ENCODE measurements at regions not wholly inside any gene's neighbourhood (a gene's known extent, or its start where the extent isn't known, plus 50 kb on each side); places are given as distances from the start of the nearest gene placed in this dataset.
"Not testable (repeated sequence)": the region's sequence is repeated elsewhere in the genome, so short reads cannot be mapped to it uniquely, and the experiment has no call there.

DNA sequence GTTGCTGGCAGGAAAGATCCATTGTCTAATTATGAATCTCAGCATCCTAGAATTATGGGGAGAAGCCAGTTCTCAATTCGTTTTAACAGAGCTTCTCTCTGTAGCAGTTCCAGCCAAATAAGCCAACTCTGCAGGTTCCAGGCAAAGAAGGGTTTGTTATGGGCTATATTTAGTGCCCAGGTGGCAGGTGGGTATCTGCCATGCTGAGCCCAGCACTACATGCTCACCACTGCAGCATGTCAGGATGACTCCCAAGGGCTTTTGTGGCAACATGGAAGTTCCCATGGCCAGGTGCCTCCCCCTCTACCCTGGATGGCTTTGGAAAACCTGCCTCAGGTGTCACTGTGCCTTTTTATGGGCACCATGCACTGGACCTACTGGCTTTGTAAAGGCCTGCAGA lies 74.5 kb upstream of the KCNK12 start:
- DNase-seq, result no peak
- Mint-ChIP-seq H3K4me3 (no peak overlapping the region), H3K9me3 (no peaks in the 10 kb centered on the region)

DNA sequence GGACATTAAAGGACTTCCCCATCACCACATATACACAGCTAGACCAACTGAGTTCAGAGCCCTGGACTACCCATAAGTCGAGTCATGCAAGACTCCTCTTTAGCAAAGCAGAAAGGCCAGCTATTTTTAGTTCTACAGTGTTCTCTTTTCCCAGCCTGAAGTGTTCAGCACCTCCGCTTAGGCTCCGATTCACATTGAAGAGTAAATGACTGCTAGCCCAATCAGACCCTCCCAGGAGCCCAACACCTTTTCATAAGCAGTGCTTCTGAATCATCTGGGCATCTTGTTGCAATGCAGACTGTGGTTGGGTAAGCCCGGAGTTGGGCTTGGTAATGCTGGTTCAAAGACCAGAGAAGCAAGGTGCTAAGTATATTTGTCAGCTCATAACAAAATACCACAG lies 73.6 kb upstream of the KCNK12 start:
- H3K4me3 Mint-ChIP-seq, result no peak overlapping the region
- no peak for DNase-seq
- ATAC-seq, result no peak
- H3K9me3 Mint-ChIP-seq, result no peaks in the 10 kb centered on the region
- no peaks in the 10 kb centered on the region for H3K4me1 Mint-ChIP-seq
- H3K27me3 Mint-ChIP-seq, result peaks cover 7% of the 10 kb centered on the region
- no peak overlapping the region for H3K27ac Mint-ChIP-seq

More for the DNA sequence above, 74.5 kb upstream of the KCNK12 start:
- Mint-ChIP-seq H3K4me1 (no peaks in the 10 kb centered on the region), H3K27ac (no peak overlapping the region), H3K27me3 (peaks cover 7% of the 10 kb centered on the region)
- ATAC-seq, result no peak

DNA sequence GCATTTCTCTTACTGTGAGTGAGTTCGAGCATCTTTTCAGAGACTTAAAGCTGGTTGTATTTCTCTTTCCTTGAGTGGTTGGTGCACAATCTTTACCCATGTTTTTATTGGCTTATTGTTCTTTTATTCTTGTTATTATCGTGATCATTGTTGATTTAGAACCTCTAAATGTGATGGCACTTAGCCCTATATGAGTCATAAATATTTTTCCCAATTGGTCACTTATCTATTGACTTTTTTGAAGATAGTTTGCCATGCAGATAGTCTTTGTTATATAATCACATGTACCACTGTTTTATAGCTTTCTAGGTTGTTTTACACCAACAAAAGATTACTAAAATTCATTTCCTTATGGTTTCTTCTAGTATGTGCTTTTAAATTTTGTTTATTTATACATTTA lies 70.6 kb upstream of the KCNK12 start:
- peaks cover 0 to 7% of the 10 kb centered on the region in 2 donors for H3K9me3 Mint-ChIP-seq
- no peak overlapping the region for H3K4me3 Mint-ChIP-seq
- peaks cover 7% of the 10 kb centered on the region for H3K27me3 Mint-ChIP-seq
- no peaks in the 10 kb centered on the region for H3K4me1 Mint-ChIP-seq
- ATAC-seq (no peak), DNase-seq (no peak)
- H3K27ac Mint-ChIP-seq, result no peak overlapping the region

DNA sequence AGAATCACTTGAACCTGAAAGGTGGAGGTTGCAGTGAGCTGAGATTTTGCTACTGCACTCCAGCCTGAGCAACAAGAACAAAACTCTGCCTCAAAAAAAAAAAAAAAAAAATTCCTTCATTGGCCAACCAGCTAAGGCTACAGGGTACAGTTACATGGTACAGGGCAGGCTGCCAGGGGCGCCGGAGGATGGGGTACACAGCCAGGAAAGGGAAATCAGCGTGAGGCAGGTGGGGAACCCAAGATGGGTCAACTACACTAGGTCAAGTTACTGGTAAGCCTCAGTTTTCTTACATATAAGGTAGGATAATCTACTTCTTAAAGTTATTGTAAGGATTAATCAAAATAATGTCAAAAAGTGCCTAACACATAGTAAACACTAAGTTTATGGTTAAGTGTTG lies 69.6 kb upstream of the KCNK12 start:
- no peak overlapping the region for H3K4me3 Mint-ChIP-seq
- no peak for ATAC-seq
- H3K27ac Mint-ChIP-seq, result no peak overlapping the region
- peaks cover 7% of the 10 kb centered on the region for H3K27me3 Mint-ChIP-seq
- peaks cover 0 to 7% of the 10 kb centered on the region in 2 donors for H3K9me3 Mint-ChIP-seq
- H3K4me1 Mint-ChIP-seq, result no peaks in the 10 kb centered on the region
- DNase-seq, result no peak

DNA sequence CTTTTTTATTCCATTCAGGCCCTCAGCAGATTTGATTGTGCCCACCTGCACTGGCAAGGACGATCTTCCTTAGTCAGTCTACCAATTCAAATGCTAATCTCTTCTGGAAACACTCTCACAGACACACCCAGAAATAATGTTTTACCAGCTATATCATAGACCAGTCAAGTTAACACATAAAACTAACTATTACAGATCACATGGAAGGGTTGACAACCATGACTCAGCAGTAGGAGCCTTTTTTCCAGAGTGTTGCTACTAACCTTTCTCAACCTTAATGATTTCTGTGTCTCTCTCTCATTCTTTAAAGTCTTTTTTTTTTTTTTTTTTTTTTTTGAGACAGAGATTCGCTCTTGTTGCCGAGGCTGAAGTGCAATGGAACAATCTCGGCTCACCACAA lies 68.7 kb upstream of the KCNK12 start:
- Mint-ChIP-seq H3K4me1 (no peaks in the 10 kb centered on the region), H3K4me3 (no peak overlapping the region), H3K27ac (no peak overlapping the region), H3K9me3 (peaks cover 0 to 7% of the 10 kb centered on the region in 2 donors), H3K27me3 (peaks cover 7% of the 10 kb centered on the region)
- DNase-seq (no peak), ATAC-seq (no peak)

DNA sequence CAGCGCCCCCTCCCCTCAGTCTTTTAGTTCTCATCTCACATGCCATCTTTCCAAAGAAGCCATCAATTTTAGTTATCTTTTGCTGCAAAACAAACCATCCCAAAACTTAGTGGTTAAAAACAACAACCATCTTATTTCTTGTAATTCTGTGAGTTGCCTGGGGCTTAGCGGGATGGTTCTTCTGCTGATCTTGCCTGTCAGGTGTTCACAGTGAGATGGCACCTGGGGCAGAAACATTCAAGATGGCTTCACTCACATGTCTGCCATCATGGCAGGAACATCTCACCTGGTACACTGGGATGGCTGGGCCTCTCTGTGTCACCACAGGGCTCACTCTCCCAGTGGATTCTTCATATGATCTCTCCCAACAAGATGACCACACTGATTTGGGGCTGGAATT lies 67.6 kb upstream of the KCNK12 start:
- Mint-ChIP-seq H3K27ac (no peak overlapping the region), H3K27me3 (peaks cover 7% of the 10 kb centered on the region), H3K4me1 (no peaks in the 10 kb centered on the region), H3K9me3 (peaks cover 0 to 7% of the 10 kb centered on the region in 2 donors), H3K4me3 (no peak overlapping the region)
- DNase-seq, result no peak
- no peak for ATAC-seq

DNA sequence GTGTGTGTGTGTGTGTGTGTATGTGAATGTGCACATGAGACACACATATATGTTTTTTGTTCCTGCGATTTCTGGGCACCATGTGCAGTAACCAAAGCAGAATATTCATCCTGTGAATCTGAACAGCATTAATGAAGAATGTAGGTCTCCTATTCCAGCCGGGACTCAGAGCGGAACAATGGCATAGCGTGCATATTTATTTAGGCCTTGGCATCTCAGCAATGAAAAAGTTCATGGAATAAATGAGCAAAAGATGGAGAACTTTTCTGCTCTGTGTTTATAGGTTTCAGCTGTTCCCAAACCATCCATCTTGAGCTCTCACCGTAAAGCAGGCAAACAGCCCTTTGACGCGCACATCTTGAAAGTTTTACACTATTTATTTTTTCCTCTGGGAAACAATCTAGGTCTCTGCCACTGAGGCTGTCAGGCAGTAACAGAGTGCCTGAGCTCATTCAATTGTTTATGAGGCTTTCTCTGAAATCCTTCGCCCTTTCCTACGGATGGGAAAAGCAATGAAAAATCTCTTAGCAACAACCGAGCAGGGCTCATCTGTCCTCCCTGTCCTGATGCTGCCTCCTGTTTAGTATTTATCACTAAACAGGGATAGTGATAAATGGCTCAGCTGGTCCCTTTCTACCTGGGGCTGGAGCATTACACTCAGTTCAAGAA lies 65.9 kb upstream of the KCNK12 start:
- H3K4me3 Mint-ChIP-seq, result no peak overlapping the region
- H3K4me1 Mint-ChIP-seq, result no peaks in the 10 kb centered on the region
- H3K9me3 Mint-ChIP-seq, result peaks cover 0 to 7% of the 10 kb centered on the region in 2 donors
- DNase-seq (no peak), ATAC-seq (no peak)
- H3K27ac Mint-ChIP-seq, result no peak overlapping the region
- no peaks in the 10 kb centered on the region for H3K27me3 Mint-ChIP-seq

DNA sequence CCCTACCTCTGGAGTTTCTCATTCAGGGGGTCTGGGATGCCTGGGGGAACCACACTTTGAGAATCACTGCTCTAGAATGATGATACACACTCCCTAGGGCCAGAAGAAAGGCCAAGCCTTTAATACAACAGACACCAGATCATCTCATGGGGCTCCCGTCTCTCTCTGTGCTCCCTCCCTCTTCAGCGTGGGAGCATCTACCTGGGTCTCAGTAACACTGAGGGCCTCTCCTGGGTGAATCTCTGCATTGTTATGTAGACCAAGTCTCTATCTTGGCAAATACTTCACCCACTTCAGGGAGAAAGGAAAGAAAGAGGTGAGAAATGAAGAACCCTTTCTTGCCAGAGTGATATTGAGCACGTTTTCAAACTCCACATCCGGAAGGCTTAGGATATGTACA lies 65.4 kb upstream of the KCNK12 start:
- no peaks in the 10 kb centered on the region for H3K4me1 Mint-ChIP-seq
- DNase-seq (no peak), ATAC-seq (no peak)
- H3K9me3 Mint-ChIP-seq, result peaks cover 0 to 7% of the 10 kb centered on the region in 2 donors
- H3K27ac Mint-ChIP-seq, result no peak overlapping the region
- no peaks in the 10 kb centered on the region for H3K27me3 Mint-ChIP-seq
- H3K4me3 Mint-ChIP-seq, result no peak overlapping the region

DNA sequence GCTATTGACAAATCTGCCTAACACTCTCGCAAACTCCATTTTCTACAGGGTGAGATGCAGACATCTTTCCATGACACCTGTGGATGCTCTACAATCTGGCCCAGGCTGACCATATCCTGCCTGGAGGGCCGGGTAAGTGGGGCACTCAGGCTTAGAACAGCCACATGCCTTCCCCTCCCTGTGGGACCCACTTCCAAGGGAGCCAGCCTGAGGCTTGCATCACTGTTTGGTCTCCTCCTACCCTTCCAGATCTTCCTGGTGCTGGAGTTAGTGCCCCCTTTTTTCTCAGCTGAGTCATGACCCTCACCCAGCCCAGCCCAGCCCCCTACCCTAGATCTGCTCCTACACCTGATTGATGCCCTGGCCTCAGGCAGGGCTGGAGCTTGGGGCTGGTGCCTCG lies 62.0 kb upstream of the KCNK12 start:
- H3K27me3 Mint-ChIP-seq, result no peaks in the 10 kb centered on the region
- no peaks in the 10 kb centered on the region for H3K4me1 Mint-ChIP-seq
- H3K27ac Mint-ChIP-seq, result no peak overlapping the region
- H3K4me3 Mint-ChIP-seq, result no peak overlapping the region
- ATAC-seq (no peak), DNase-seq (no peak)
- H3K9me3 Mint-ChIP-seq, result no peaks in the 10 kb centered on the region

DNA sequence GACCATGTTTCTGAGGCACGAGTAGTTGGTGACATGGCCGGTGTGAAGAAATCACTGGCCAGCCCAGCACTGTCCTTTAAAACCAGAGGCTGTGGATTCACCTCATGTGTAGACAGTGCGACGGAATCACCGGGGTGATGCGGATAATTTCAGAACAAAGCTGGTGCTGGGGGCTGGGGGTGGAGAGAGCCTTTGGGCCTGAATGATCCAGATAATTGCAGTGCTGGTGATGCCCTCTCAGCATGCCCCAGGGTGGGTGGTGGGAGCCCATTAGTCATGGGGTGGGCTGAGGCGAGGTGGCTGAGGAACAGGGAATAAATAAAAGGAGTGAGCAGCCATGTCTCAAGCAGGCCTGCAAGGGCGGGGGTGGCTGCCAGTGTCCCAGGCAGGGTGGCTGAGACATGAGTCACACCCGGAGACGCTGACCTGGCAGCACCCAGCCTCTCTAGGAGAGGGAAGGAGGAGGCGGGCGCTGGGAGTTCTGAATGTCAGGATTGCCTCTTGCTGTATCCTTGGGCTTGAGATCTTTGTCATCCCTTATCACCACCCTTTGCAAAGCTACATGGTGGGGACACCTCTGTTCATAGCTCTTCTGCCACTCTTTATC lies 61.1 kb upstream of the KCNK12 start:
- no peak for DNase-seq
- no peak for ATAC-seq

DNA sequence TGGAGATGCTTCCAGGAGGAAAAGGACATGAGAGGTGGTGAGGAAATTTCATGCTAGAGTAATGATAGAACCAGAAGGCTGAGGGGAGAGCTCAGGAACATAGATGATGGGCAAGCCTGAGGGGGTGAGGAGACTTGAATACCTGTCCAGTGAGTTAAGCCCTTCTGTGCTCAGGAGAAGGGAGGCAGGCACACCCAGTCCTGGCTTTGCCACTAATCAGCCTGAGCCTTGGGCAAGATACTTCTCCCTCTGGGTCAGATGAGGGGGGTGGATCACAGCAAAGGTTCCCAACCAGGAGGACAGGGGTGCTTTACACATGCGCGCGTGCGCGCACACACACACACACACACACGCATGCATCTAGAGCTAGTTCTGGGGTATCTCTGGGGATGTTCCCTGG lies 60.5 kb upstream of the KCNK12 start:
- H3K27me3 Mint-ChIP-seq, result no peaks in the 10 kb centered on the region
- H3K4me1 Mint-ChIP-seq, result no peaks in the 10 kb centered on the region
- DNase-seq, result no peak
- H3K4me3 Mint-ChIP-seq, result no peak overlapping the region
- peak overlapping the region in 1 of 2 donors; percentile 9 for H3K27ac Mint-ChIP-seq
- H3K9me3 Mint-ChIP-seq, result no peaks in the 10 kb centered on the region
- no peak for ATAC-seq

More for the DNA sequence above, 61.1 kb upstream of the KCNK12 start:
- no peaks in the 10 kb centered on the region for H3K9me3 Mint-ChIP-seq
- H3K27me3 Mint-ChIP-seq, result no peaks in the 10 kb centered on the region
- H3K27ac Mint-ChIP-seq, result no peak overlapping the region
- H3K4me3 Mint-ChIP-seq, result no peak overlapping the region
- no peaks in the 10 kb centered on the region for H3K4me1 Mint-ChIP-seq

DNA sequence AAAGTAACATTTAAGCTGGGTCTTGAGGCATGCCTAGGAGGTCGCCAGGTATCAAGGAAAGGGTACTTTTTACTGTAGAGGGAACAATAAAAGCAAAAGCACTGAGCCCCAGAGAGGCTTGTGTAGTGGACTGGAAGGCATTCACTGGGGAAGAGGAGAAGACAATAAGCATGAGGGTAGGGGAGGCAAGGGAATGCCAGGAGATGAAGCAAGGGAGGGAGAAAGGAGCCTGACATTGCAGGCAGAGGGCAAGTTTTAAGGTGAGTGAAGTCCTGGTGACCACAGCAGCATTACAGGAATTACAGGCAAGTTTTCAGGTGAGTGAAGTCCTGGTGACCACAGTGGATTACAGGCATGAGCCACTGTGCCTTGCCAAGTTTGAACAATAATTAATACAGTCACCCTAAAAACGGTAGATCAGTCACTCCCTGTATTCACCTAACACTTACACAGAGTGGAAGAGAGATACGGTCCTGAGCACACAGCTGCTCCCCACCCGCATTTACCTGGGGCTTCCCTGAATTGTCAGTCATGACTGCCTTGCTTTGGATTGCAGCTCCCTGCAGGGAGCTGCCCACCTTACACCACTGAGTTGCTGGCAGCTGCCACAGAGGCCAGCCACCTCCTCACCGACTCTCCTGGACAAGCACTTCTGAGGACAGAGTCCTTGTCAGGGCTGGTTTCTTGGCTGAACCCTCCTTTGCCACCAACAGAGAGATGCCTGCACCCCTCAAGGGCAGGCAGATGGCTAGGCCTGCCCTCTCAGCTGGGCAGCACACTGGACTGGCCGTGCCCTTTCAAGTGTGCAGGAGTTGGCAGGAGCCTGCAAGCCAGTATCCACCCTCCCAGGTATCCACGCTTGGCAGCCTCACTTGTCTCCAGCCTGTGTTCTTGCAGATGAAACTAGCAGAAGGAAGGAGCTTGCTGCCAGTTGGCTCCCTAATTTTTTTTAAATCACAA lies 59.0 kb upstream of the KCNK12 start:
- Mint-ChIP-seq H3K4me1 (no peaks in the 10 kb centered on the region), H3K9me3 (no peaks in the 10 kb centered on the region), H3K27me3 (no peaks in the 10 kb centered on the region), H3K27ac (no peak overlapping the region), H3K4me3 (no peak overlapping the region)
- no peak for DNase-seq
- no peak for ATAC-seq

DNA sequence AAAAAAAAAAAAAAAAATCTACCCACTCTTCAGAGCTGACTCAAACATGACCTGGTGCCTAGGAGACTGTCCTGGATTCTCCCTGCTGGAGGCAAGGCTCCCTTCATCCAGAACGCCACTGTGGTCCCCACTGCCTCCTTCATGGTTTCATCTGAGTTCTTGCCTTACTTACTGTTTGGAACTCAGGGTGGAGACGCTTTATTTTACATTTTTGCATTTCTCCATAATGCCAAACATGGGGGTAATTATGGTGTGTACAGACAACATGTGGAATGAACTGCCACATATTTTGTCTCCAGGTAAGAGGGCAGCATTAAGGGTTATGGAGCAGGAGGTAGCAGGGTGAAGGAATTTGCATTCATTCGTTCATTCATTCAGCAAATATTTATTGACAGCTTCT lies 58.1 kb upstream of the KCNK12 start:
- Mint-ChIP-seq H3K27ac (no peak overlapping the region), H3K9me3 (no peaks in the 10 kb centered on the region), H3K4me1 (no peaks in the 10 kb centered on the region), H3K27me3 (no peaks in the 10 kb centered on the region), H3K4me3 (no peak overlapping the region)
- ATAC-seq, result no peak
- DNase-seq, result no peak

DNA sequence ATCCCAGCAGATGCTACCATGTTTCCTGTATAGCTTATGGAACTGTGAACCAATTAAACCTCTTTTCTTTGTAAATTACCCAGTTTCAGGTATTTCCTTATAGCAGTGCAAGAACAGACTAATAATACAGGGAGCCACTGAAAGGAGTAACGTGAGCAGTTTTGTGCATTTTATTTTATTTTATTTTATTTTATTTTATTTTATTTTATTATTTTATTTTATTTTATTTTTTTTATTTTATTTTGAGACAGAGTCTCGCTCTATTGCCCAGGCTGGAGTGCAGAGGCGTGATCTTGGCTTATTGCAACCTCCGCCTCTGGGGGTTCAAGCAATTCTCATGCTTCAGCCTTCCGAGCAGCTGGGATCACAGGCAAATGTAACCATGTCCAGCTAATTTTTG lies 55.9 kb upstream of the KCNK12 start:
- Mint-ChIP-seq H3K4me3 (no peak overlapping the region), H3K9me3 (no peaks in the 10 kb centered on the region), H3K4me1 (no peaks in the 10 kb centered on the region), H3K27ac (no peak overlapping the region), H3K27me3 (no peaks in the 10 kb centered on the region)
- ATAC-seq, result no peak
- no peak for DNase-seq

DNA sequence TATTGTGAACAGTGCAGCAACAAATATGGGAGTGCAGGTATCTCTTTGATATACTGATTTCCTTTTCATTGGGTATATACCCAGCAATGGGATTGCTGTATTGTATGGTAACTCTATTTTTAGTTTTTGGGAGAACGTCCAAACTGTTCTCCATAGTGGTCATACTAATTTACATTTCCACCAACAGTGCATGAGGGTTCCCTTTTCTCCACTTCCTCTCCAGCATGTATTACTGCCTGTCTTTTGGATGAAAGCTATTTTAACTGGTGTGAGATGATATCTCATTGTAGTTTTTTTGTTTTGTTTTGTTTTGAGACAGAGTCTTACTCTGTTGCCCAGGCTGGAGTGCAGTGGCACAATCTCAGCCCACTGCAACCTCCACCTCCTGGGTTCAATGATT lies 52.4 kb upstream of the KCNK12 start:
- DNase-seq, H3K4me3 Mint-ChIP-seq, ATAC-seq, H3K27ac Mint-ChIP-seq, H3K9me3 Mint-ChIP-seq, H3K4me1 Mint-ChIP-seq, H3K27me3 Mint-ChIP-seq: not testable (repeated sequence)
